Astrocyte of the spinal cord (primary cell): ENCODE measurements at regions not wholly inside any gene's neighbourhood (a gene's known extent, or its start where the extent isn't known, plus 50 kb on each side); places are given as distances from the start of the nearest gene placed in this dataset.

ENCODE experiments used
- DNase-seq: peaks from one replicate; pipeline ENCODE4 v3.0.0; 2011; ENCODE audit warnings: low read depth, low spot score
- H3K4me3 ChIP-seq: 2 replicates; pipeline ENCODE4 v1.5.1; 2011; ENCODE audit warnings: low read depth, mild to moderate bottlenecking, low read length, moderate library complexity
- in situ Hi-C: cut with HindIII; loops from 2 replicates; pipeline ENCODE4 v1.10.0; 2017; ENCODE audit warnings: low sequenced_read_pairs
- TF ChIP-seq, protein P1 (sequence below): IDR thresholded peaks from 2 replicates; pipeline ENCODE4 v1.5.1; 2012; ENCODE audit warnings: low read depth, mild to moderate bottlenecking, low read length, inconsistent platforms

DNA sequence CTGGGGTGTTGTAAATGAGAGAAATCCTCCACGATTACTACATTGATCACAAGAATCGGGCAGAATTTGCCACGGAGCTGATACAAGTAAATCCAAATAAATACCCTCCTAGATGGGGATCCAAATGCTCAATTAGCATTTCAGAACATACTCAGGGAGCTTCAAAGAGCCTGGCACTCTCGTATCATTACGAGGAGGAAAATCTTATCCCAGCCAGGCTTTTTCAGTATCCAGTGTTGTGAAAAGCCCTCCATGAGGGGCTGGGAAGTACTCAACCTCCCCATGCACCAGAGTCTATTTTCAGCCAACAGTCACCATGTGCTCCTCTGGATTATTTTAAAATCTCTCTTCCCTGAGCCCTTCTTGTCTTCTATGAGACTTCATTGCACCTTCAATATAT is 122.6 kb upstream of the ARRDC4 start:
- DNase-seq: no peak
- TF ChIP-seq, protein P1, sequence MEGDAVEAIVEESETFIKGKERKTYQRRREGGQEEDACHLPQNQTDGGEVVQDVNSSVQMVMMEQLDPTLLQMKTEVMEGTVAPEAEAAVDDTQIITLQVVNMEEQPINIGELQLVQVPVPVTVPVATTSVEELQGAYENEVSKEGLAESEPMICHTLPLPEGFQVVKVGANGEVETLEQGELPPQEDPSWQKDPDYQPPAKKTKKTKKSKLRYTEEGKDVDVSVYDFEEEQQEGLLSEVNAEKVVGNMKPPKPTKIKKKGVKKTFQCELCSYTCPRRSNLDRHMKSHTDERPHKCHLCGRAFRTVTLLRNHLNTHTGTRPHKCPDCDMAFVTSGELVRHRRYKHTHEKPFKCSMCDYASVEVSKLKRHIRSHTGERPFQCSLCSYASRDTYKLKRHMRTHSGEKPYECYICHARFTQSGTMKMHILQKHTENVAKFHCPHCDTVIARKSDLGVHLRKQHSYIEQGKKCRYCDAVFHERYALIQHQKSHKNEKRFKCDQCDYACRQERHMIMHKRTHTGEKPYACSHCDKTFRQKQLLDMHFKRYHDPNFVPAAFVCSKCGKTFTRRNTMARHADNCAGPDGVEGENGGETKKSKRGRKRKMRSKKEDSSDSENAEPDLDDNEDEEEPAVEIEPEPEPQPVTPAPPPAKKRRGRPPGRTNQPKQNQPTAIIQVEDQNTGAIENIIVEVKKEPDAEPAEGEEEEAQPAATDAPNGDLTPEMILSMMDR: no peak
- no peak overlapping the region for H3K4me3 ChIP-seq
- in situ Hi-C loops: no loop called here

- TF ChIP-seq, protein P1: no peak
- H3K4me3 ChIP-seq: no peak overlapping the region
- in situ Hi-C loops: no loop called here
- no peak for DNase-seq
Observed at GRCh38 chr15:97838606-97839210, 121.8 kb upstream of the ARRDC4 start.

- H3K4me3 ChIP-seq: no peak overlapping the region
- in situ Hi-C loops: no loop called here
- no peak for DNase-seq
- TF ChIP-seq, protein P1: no peak
Observed at GRCh38 chr15:97840501-97840900, 120.0 kb upstream of the ARRDC4 start.

DNA sequence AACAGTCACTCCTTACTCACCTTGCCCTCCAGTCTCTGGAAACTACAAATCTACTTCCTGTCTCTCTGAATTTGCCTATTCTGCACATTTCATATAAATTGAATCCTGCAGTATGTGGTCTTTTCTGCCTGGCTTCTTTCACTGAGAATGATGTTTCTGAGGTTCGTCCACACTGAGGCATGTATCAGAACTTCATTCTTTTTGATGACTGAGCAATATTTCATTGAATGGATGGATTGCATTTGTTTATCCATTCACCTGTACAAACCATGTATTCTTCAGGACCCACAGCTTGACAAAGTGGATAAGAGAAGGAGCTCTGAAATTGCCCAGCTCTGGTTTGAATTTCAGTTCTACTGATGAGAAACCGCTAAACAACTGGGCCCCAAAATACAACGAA is 118.9 kb upstream of the ARRDC4 start:
- DNase-seq: no peak
- no peak overlapping the region for H3K4me3 ChIP-seq
- TF ChIP-seq, protein P1: no peak
- in situ Hi-C loops: no loop called here

- TF ChIP-seq, protein P1: no peak
- in situ Hi-C loops: no loop called here
- no peak for DNase-seq
Observed at GRCh38 chr15:97849183-97849582, 111.3 kb upstream of the ARRDC4 start.

DNA sequence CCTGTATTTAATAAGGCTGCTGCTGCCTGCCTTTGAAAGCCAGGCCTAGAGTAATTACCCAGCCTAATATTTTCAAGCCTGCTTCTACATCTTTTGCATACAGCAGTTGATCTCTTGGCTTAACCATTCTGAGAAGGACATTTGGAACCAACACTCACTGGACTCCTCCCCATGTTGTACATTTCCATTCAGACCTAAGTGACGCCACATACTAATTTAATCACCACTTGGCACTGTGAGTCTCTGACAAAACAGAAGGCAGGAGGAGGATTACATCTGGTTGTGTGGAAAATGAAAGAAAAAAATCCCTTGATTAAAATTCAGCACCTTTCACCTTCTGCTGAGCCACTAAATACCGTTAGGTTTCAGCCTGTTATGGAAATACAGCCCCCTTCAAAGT is 102.2 kb upstream of the ARRDC4 start:
- TF ChIP-seq, protein P1: no peak
- H3K4me3 ChIP-seq: no peak overlapping the region
- DNase-seq: no peak
- in situ Hi-C loops: no loop called here

More at GRCh38 chr15:97849183-97849582, 111.3 kb upstream of the ARRDC4 start:
- H3K4me3 ChIP-seq: no peak overlapping the region
